CD4-positive, alpha-beta T cell treated with Interleukin-12 subunit alpha and Interleukin-12 subunit beta, for 1 hour (primary cell): ENCODE measurements at regions not wholly inside any gene's neighbourhood (a gene's known extent, or its start where the extent isn't known, plus 50 kb on each side); places are given as distances from the start of the nearest gene placed in this dataset.
"Not testable (repeated sequence)": the region's sequence is repeated elsewhere in the genome, so short reads cannot be mapped to it uniquely, and the experiment has no call there.

Experiments used
- DNase-seq: peaks from one replicate; pipeline ENCODE4 v3.0.0-alpha.2; 2020

- DNase-seq = not testable (repeated sequence)
These were observed 56.2 kb downstream of the SPATA31A6 start for GRCh38 chr9:42239445-42240260.

- not testable (repeated sequence) for DNase-seq
These were observed 56.8 kb downstream of the SPATA31A6 start for GRCh38 chr9:42240261-42240579.

- DNase-seq = not testable (repeated sequence)
These were observed 59.8 kb downstream of the SPATA31A6 start for GRCh38 chr9:42243211-42243610.

GRCh38 chr9:42243822-42244221 lies 60.4 kb downstream of the SPATA31A6 start:
- not testable (repeated sequence) for DNase-seq

- not testable (repeated sequence) for DNase-seq
These were observed 85.3 kb downstream of the SPATA31A6 start for GRCh38 chr9:42268729-42269128.

- not testable (repeated sequence) for DNase-seq
These were observed 85.7 kb downstream of the SPATA31A6 start for GRCh38 chr9:42269171-42269570.

- DNase-seq = not testable (repeated sequence)
These were observed 89.7 kb downstream of the SPATA31A6 start for GRCh38 chr9:42273191-42273590.

GRCh38 chr9:42275141-42275540 lies 91.7 kb downstream of the SPATA31A6 start:
- no peak for DNase-seq

- DNase-seq = not testable (repeated sequence)
These were observed 99.2 kb downstream of the SPATA31A6 start for GRCh38 chr9:42282531-42283178.

- not testable (repeated sequence) for DNase-seq
These were observed 99.7 kb downstream of the SPATA31A6 start for GRCh38 chr9:42283179-42283543.

GRCh38 chr9:42286145-42286845 lies 102.8 kb downstream of the SPATA31A6 start:
- DNase-seq = not testable (repeated sequence)

GRCh38 chr9:42288002-42288864 lies 104.8 kb downstream of the SPATA31A6 start:
- not testable (repeated sequence) for DNase-seq

GRCh38 chr9:42288865-42289229 lies 105.4 kb downstream of the SPATA31A6 start:
- not testable (repeated sequence) for DNase-seq

- not testable (repeated sequence) for DNase-seq
These were observed 116.7 kb downstream of the SPATA31A6 start for GRCh38 chr9:42300124-42300523.

- DNase-seq = not testable (repeated sequence)
These were observed 123.2 kb downstream of the SPATA31A6 start for GRCh38 chr9:42306625-42307024.

GRCh38 chr9:42307449-42307848 lies 124.0 kb downstream of the SPATA31A6 start:
- not testable (repeated sequence) for DNase-seq

GRCh38 chr9:42310972-42311371 lies 127.5 kb downstream of the SPATA31A6 start:
- DNase-seq = not testable (repeated sequence)

- DNase-seq = not testable (repeated sequence)
These were observed 132.6 kb downstream of the SPATA31A6 start for GRCh38 chr9:42316026-42316425.

GRCh38 chr9:42317677-42318076 lies 134.2 kb downstream of the SPATA31A6 start:
- DNase-seq = not testable (repeated sequence)

GRCh38 chr9:42323084-42323809 lies 139.8 kb downstream of the SPATA31A6 start:
- DNase-seq = not testable (repeated sequence)

- DNase-seq = not testable (repeated sequence)
These were observed 141.7 kb downstream of the SPATA31A6 start for GRCh38 chr9:42325142-42325541.

GRCh38 chr9:42325561-42325960 lies 142.1 kb downstream of the SPATA31A6 start:
- DNase-seq = not testable (repeated sequence)
